Fibroblast of lung (primary cell): ENCODE measurements at regions not wholly inside any gene's neighbourhood (a gene's known extent, or its start where the extent isn't known, plus 50 kb on each side); places are given as distances from the start of the nearest gene placed in this dataset.

ENCODE experiments used
- EZH2 ChIP-seq: IDR thresholded peaks from 2 replicates; pipeline ENCODE4 v1.5.1; 2012; ENCODE audit warnings: low read length, control low read depth, mild to moderate bottlenecking; ENCODE audit errors: missing control alignments
- TF ChIP-seq, protein P1 (sequence below), 2 donors: IDR thresholded peaks in 1 of 2; conservative IDR thresholded peaks in 1 of 2; 1 replicate in 1 of 2; 2 replicates in 1 of 2; pipeline ENCODE4 v1.5.1; 2011 to 2012; ENCODE audit warnings: low read length in 2 of 2, control low read depth in 1 of 2, inconsistent platforms in 1 of 2, low read depth in 1 of 2, mild to moderate bottlenecking in 1 of 2

- TF ChIP-seq, protein P1, sequence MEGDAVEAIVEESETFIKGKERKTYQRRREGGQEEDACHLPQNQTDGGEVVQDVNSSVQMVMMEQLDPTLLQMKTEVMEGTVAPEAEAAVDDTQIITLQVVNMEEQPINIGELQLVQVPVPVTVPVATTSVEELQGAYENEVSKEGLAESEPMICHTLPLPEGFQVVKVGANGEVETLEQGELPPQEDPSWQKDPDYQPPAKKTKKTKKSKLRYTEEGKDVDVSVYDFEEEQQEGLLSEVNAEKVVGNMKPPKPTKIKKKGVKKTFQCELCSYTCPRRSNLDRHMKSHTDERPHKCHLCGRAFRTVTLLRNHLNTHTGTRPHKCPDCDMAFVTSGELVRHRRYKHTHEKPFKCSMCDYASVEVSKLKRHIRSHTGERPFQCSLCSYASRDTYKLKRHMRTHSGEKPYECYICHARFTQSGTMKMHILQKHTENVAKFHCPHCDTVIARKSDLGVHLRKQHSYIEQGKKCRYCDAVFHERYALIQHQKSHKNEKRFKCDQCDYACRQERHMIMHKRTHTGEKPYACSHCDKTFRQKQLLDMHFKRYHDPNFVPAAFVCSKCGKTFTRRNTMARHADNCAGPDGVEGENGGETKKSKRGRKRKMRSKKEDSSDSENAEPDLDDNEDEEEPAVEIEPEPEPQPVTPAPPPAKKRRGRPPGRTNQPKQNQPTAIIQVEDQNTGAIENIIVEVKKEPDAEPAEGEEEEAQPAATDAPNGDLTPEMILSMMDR (conservative IDR thresholded peaks at IDR 0.05 in 1 of 2, IDR thresholded peaks at IDR 0.05 in 1 of 2; ENCODE audit: low read depth in 1 of 2, low read length in 2 of 2), result no peak
- no peak for TF ChIP-seq EZH2
These were observed 139.1 kb downstream of the TFPI2 start for GRCh38 chr7:93751421-93751820.
